GM10248 (cell line): ENCODE measurements at regions not wholly inside any gene's neighbourhood (a gene's known extent, or its start where the extent isn't known, plus 50 kb on each side); places are given as distances from the start of the nearest gene placed in this dataset.

Experiments
- CTCF ChIA-PET: fragments of 300-600 bp; sonication (Branson Sonifier 250); formaldehyde crosslinking; extraction: SDS; loops from one replicate; lab custom pipeline; 2021; ENCODE audit warnings: antibody characterized with exemption; lab: Yijun Ruan, JAX
- POLR2A ChIA-PET: fragments of 350-650 bp; sonication (Branson Sonifier 250); formaldehyde crosslinking; extraction: SDS; loops from one replicate; lab custom pipeline; 2020; ENCODE audit warnings: antibody characterized with exemption; lab: Yijun Ruan, JAX
- DNase-seq: peaks from one replicate; pipeline ENCODE4 v3.0.0; 2012; ENCODE audit errors: extremely low spot score
- TF ChIP-seq, protein P1 (sequence below): IDR thresholded peaks from 2 replicates; pipeline ENCODE4 v1.5.1; 2012; ENCODE audit warnings: mild to moderate bottlenecking, low read depth; ENCODE audit errors: extremely low read depth, missing control alignments, control extremely low read depth

DNA sequence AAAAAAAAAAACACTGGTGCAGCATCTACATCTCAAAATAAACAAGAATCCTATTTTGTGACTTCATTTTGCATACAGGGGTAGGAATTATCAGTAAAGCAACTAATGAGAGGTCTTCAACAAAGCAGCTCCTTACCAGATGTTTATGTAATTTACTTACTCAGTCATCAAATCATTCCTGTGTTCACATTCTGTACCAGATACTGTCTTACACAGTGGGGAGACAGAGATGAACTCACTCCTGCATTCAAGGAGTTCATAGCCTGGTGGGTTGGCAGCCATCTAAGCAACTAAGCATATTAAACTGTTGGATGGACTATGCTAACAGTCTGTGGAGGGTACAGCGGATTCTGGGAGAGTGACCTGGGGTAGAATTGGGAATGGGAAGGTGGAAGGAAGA lies 169.0 kb downstream of the OSR1 start:
- ChIA-PET CTCF (interaction anchor here (1.6 kb wide), 1 partner anchor 17 kb away, joined by 3 read pairs; no protein-coding TSS in a partner anchor), POLR2A (no interaction called here)
- no peak for DNase-seq
- TF ChIP-seq, protein P1, sequence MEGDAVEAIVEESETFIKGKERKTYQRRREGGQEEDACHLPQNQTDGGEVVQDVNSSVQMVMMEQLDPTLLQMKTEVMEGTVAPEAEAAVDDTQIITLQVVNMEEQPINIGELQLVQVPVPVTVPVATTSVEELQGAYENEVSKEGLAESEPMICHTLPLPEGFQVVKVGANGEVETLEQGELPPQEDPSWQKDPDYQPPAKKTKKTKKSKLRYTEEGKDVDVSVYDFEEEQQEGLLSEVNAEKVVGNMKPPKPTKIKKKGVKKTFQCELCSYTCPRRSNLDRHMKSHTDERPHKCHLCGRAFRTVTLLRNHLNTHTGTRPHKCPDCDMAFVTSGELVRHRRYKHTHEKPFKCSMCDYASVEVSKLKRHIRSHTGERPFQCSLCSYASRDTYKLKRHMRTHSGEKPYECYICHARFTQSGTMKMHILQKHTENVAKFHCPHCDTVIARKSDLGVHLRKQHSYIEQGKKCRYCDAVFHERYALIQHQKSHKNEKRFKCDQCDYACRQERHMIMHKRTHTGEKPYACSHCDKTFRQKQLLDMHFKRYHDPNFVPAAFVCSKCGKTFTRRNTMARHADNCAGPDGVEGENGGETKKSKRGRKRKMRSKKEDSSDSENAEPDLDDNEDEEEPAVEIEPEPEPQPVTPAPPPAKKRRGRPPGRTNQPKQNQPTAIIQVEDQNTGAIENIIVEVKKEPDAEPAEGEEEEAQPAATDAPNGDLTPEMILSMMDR, result no peak

DNA sequence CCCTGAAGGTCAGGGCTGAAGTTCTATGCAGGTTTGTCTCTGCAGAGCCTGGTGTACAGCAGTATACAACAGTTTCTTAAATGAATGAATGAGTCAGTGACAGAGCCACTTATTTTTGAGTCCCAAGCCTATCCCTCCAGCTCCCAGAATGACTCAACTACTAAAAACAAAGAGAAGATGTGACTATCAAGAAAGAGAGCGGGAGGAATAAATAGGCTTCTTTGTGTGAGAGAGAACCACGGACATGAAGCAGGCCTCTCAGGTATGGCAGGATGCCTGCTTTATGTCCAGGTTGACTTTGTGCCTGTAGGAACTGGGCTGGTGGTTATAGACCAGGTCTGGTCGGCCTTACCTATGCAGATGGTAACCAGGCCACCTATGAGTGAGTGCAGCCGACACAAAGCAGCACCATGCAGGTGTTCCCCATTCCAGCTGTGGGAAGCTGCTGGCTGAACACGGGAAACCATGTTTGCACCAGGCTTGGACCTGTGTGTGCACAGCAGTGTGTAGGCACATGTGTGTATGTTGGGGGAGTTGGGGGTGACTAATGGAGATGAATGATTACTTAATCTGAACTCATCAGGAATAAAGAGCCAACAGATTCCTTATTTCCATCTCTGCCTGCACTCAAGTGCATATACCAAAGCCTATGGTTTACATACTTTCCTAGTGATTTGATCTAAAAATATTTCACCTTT lies 171.0 kb downstream of the OSR1 start:
- no peak for DNase-seq
- ChIA-PET POLR2A (no interaction called here), CTCF (interaction anchor here (1.6 kb wide), 1 partner anchor 19 kb away, joined by 3 read pairs; no protein-coding TSS in a partner anchor)
- TF ChIP-seq, protein P1, result no peak

DNA sequence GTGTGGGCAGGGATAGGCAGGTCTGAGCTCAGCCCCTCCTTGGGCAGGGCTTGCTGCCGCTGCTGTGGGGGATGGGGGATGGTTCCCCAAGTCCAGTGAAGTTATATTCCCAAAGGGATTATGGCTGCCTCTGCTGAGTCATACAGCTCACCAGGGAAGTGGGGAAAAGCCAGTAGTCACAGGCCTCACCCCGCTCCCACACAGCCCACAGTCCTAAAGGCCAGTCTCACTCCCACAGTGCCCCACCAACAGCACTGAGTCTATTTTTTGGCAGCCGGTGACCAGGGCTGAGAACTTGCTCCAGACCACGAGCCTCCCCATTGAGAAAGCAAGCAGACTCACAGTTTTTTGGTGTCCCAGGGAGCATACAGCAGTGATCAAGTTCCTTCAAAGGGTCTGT lies 173.3 kb downstream of the OSR1 start:
- DNase-seq, result no peak
- CTCF ChIA-PET, result no interaction called here
- POLR2A ChIA-PET, result no interaction called here
- TF ChIP-seq, protein P1, result no peak

DNA sequence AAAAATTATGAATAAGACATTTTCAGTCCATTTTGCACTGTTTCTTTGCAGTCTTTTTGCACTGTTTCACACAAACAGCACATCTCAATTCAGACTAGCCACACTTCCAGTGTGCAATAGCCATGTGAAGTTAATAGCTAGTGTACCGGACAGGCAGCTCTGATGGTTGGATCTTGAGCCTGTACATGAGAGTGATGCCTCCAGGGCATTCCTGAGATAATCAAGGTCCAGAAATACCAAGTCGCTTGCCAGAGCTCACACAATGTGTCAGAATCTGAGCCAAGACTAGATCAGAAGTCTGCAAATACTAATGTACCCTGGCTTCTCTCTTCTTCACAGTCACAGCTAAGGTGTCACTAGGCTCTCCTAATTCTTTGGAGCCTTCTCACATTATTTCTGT lies 180.2 kb downstream of the OSR1 start:
- ChIA-PET POLR2A (no interaction called here), CTCF (interaction anchor here (0.7 kb wide), 1 partner anchor 40 kb away, joined by 3 read pairs; no protein-coding TSS in a partner anchor)
- TF ChIP-seq, protein P1, result no peak
- no peak for DNase-seq

DNA sequence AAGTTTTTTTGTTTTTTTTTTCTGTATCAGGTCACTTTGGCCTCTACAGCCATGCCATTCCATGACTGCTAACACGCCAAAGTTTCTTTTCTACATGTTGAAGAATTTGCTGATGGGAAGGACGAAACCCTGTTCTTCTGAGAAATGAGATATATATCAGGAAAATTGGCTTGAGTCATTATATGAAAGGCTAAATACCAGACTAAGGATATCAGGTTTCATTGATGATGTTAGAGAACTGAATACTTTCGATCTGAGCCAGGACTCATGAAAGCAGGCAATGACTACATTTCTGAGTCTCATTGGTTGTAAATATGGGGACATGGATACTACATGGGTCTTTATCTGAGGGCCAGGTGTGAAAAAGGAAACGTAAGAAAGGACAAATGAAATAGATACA lies 181.4 kb downstream of the OSR1 start:
- ChIA-PET CTCF (no interaction called here), POLR2A (no interaction called here)
- DNase-seq, result no peak
- TF ChIP-seq, protein P1, result no peak

DNA sequence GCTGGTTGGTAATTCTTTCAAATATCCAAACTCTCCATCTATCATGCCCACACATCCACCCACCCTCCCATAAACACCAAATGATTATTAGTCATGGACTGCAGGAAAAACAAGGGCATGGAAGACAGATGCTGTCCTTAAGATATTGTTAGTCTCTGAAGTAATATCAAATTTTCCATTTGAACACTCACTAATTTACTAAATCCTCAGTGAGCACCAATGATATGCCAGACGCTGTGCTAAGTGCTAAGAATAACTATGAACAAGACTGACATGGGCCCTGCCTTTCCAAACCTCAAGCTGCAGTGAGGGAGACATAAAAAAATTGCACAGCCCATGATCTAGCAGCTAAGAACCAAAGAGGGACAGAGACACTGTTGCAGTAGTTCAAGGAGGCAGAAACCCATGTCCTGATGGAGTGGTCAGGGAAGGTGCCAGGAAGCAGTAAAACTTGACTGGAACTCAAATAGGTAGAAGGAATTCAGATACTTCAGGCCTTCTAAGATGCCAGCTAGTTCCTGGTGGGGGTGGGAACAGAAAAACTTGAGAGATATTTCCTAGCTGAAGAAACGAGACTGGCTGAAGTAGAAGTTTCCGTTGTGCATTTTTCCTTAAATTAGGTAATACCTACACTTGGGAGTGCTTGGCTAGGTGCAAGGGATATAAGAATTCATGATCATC lies 182.1 kb downstream of the OSR1 start:
- ChIA-PET POLR2A (no interaction called here), CTCF (no interaction called here)
- TF ChIP-seq, protein P1, result no peak
- no peak for DNase-seq
